HEK293T (cell line): ENCODE measurements at regions not wholly inside any gene's neighbourhood (a gene's known extent, or its start where the extent isn't known, plus 50 kb on each side); places are given as distances from the start of the nearest gene placed in this dataset.
"Not testable (repeated sequence)": the region's sequence is repeated elsewhere in the genome, so short reads cannot be mapped to it uniquely, and the experiment has no call there.

ENCODE experiments used
- ARNT ChIP-seq: fragments of 450-650 bp; IDR thresholded peaks from 2 replicates; pipeline ENCODE4 v1.6.1; 2017; ENCODE audit warnings: mild to moderate bottlenecking
- BHLHE40 ChIP-seq: fragments of 450-650 bp; IDR thresholded peaks from 2 replicates; pipeline ENCODE4 v1.6.1; 2016; ENCODE audit warnings: mild to moderate bottlenecking, moderate library complexity, borderline replicate concordance
- FOXK2 ChIP-seq: fragments of 450-650 bp; IDR thresholded peaks from 2 replicates; pipeline ENCODE4 v1.6.1; 2016; ENCODE audit warnings: mild to moderate bottlenecking
- FOXM1 ChIP-seq: fragments of 450-650 bp; IDR thresholded peaks from 2 replicates; pipeline ENCODE4 v1.6.1; 2017; ENCODE audit warnings: mild to moderate bottlenecking, borderline replicate concordance
- L3MBTL2 ChIP-seq: fragments of 450-650 bp; conservative IDR thresholded peaks from 2 replicates; pipeline ENCODE4 v1.6.1; 2016; ENCODE audit warnings: mild to moderate bottlenecking
- NFRKB ChIP-seq: fragments of 450-650 bp; IDR thresholded peaks from 2 replicates; pipeline ENCODE4 v1.6.1; 2016; ENCODE audit warnings: mild to moderate bottlenecking, moderate library complexity
- SP1 ChIP-seq: fragments of 450-650 bp; IDR thresholded peaks from 2 replicates; pipeline ENCODE4 v1.6.1; 2017
- SUZ12 ChIP-seq: fragments of 450-650 bp; IDR thresholded peaks from 2 replicates; pipeline ENCODE4 v1.6.1; 2016; ENCODE audit warnings: mild to moderate bottlenecking
- ZNF384 ChIP-seq: fragments of 450-650 bp; IDR thresholded peaks from 2 replicates; pipeline ENCODE4 v1.6.1; 2016

DNA sequence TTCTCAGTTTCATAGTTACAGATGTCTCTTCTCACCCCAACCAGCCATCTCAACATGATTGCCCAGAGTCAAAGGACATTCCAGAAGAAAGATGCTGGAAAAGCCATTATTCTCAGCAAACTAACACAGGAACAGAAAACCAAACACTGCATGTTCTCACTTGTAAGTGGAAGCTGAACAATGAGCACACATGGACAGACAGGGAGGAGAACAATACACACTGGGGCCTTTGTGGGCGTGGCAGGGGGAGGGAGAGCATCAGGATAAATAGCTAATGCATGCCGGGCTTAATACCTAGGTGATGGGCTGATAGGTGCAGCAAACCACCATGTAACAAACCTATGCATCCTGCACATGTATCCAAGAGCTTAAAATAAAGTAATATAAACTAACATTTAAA, 437.8 kb upstream of the TUSC1 start:
- TF ChIP-seq L3MBTL2, ARNT, SP1, FOXK2, SUZ12, ZNF384, NFRKB, BHLHE40, FOXM1: not testable (repeated sequence)
